ENCODE measurements at regions not wholly inside any gene's neighbourhood (a gene's known extent, or its start where the extent isn't known, plus 50 kb on each side); places are given as distances from the start of the nearest gene placed in this dataset.
"Not testable (repeated sequence)": the region's sequence is repeated elsewhere in the genome, so short reads cannot be mapped to it uniquely, and the experiment has no call there.

GRCh38 chr7:136389933-136390332 is 412.8 kb upstream of the MTPN start:
- no peak for DNase-seq (ENCODE audit: low read depth)
- no peak overlapping the region for H3K4me3 ChIP-seq (ENCODE audit: low read depth, low read length)
- no peak for TF ChIP-seq CTCF (conservative IDR thresholded peaks at IDR 0.05; ENCODE audit: low read depth, low read length)

- no peak for TF ChIP-seq CTCF (conservative IDR thresholded peaks at IDR 0.05; ENCODE audit: low read depth, low read length)
- no peak overlapping the region for H3K4me3 ChIP-seq (ENCODE audit: low read depth, low read length)
- DNase-seq (ENCODE audit: low read depth): no peak
Observed at GRCh38 chr7:136386876-136387275, 409.7 kb upstream of the MTPN start.

- not testable (repeated sequence) for DNase-seq (ENCODE audit: low read depth); H3K4me3 ChIP-seq (ENCODE audit: low read depth, low read length)
Observed at GRCh38 chr7:136371409-136371808, 394.2 kb upstream of the MTPN start.

GRCh38 chr7:136370137-136370536 is 393.0 kb upstream of the MTPN start:
- DNase-seq (ENCODE audit: low read depth): no peak
- H3K4me3 ChIP-seq (ENCODE audit: low read depth, low read length): no peak overlapping the region
- TF ChIP-seq CTCF (conservative IDR thresholded peaks at IDR 0.05; ENCODE audit: low read depth, low read length): no peak

GRCh38 chr7:136369225-136369624 is 392.1 kb upstream of the MTPN start:
- H3K4me3 ChIP-seq (ENCODE audit: low read depth, low read length): no peak overlapping the region
- no peak for TF ChIP-seq CTCF (conservative IDR thresholded peaks at IDR 0.05; ENCODE audit: low read depth, low read length)
- no peak for DNase-seq (ENCODE audit: low read depth)

- no peak for DNase-seq (ENCODE audit: low read depth)
- no peak for TF ChIP-seq CTCF (conservative IDR thresholded peaks at IDR 0.05; ENCODE audit: low read depth, low read length)
- H3K4me3 ChIP-seq (ENCODE audit: low read depth, low read length): no peak overlapping the region
Observed at GRCh38 chr7:136359333-136359903, 382.3 kb upstream of the MTPN start.

- no peak for TF ChIP-seq CTCF (conservative IDR thresholded peaks at IDR 0.05; ENCODE audit: low read depth, low read length)
- no peak overlapping the region for H3K4me3 ChIP-seq (ENCODE audit: low read depth, low read length)
- DNase-seq (ENCODE audit: low read depth): no peak
Observed at GRCh38 chr7:136353287-136353686, 376.1 kb upstream of the MTPN start.
